Adrenal gland (tissue), 5 donors: ENCODE measurements at regions not wholly inside any gene's neighbourhood (a gene's known extent, or its start where the extent isn't known, plus 50 kb on each side); places are given as distances from the start of the nearest gene placed in this dataset.
"Not testable (repeated sequence)": the region's sequence is repeated elsewhere in the genome, so short reads cannot be mapped to it uniquely, and the experiment has no call there.

Experiments
- POLR2A ChIP-seq, 2 donors: fragments of 450-650 bp; IDR thresholded peaks; one replicate each; pipeline ENCODE4 v1.6.1; 2017; ENCODE audit warnings: antibody characterized with exemption in 2 of 2, mild to moderate bottlenecking in 2 of 2, moderate library complexity in 1 of 2
- TF ChIP-seq, protein P1 (sequence below), 6 experiments: fragments of 450-650 bp in 4 of 6; fragments of 200-600 bp in 2 of 6; sonication (generic) in 1 of 6; IDR thresholded peaks; 1 replicate in 5 of 6; 2 replicates in 1 of 6; pipeline versions ENCODE4 v1.5.1 to v1.8.0; 2016 to 2021; ENCODE audit warnings: antibody characterized with exemption in 6 of 6, mild to moderate bottlenecking in 2 of 6, moderate library complexity in 1 of 6
- donor health status: DM: no; HTN: no; CAD: no.

DNA sequence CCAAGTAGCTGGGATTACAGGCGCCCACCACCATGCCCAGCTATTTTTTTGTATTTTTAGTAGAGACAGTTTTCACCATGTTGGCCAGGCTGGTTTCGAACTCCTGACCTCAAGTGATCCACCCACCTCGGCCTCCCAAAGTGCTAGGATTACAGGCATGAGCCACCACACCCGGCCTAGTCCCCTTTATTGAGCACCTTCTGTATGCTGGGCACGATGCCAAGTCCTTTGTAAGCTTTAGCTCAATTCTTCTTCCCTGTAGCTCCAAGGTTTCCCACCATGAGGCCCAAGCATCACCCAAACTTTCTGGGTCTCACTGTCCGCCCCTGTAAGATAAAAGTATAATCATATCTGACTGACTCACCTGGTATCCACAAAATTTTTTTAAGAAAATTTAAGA is 196.6 kb upstream of the LINGO1 start:
- TF ChIP-seq, protein P1, sequence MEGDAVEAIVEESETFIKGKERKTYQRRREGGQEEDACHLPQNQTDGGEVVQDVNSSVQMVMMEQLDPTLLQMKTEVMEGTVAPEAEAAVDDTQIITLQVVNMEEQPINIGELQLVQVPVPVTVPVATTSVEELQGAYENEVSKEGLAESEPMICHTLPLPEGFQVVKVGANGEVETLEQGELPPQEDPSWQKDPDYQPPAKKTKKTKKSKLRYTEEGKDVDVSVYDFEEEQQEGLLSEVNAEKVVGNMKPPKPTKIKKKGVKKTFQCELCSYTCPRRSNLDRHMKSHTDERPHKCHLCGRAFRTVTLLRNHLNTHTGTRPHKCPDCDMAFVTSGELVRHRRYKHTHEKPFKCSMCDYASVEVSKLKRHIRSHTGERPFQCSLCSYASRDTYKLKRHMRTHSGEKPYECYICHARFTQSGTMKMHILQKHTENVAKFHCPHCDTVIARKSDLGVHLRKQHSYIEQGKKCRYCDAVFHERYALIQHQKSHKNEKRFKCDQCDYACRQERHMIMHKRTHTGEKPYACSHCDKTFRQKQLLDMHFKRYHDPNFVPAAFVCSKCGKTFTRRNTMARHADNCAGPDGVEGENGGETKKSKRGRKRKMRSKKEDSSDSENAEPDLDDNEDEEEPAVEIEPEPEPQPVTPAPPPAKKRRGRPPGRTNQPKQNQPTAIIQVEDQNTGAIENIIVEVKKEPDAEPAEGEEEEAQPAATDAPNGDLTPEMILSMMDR (IDR thresholded peaks at IDR 0.05), result not testable (repeated sequence)
- TF ChIP-seq POLR2A (IDR thresholded peaks at IDR 0.05), result not testable (repeated sequence)
